GM10266 (cell line): ENCODE measurements at regions not wholly inside any gene's neighbourhood (a gene's known extent, or its start where the extent isn't known, plus 50 kb on each side); places are given as distances from the start of the nearest gene placed in this dataset.
A peak's percentile ranks its signal among the peaks of the same experiment; 100 is the strongest.

Experiments
- DNase-seq: peaks from one replicate; pipeline ENCODE4 v3.0.0; 2012; ENCODE audit errors: extremely low spot score
- CTCF ChIP-seq: IDR thresholded peaks from 2 replicates; pipeline ENCODE4 v1.5.1; 2012; ENCODE audit warnings: mild to moderate bottlenecking, low read depth; ENCODE audit not compliant: control insufficient read depth, insufficient read depth; ENCODE audit errors: missing control alignments

- TF ChIP-seq CTCF = no peak
- DNase-seq = no peak
These were observed 287.8 kb upstream of the USP25 start for GRCh38 chr21:15441992-15442391.

GRCh38 chr21:15442743-15443469 lies 286.9 kb upstream of the USP25 start:
- no peak for DNase-seq
- no peak for TF ChIP-seq CTCF

- DNase-seq = no peak
- TF ChIP-seq CTCF = no peak
These were observed 286.1 kb upstream of the USP25 start for GRCh38 chr21:15443740-15444117.

- no peak for DNase-seq
These were observed 285.4 kb upstream of the USP25 start for GRCh38 chr21:15444118-15444960.

GRCh38 chr21:15445327-15445726 lies 284.5 kb upstream of the USP25 start:
- no peak for TF ChIP-seq CTCF
- peak; percentile 31 for DNase-seq

More at GRCh38 chr21:15444118-15444960, 285.4 kb upstream of the USP25 start:
- no peak for TF ChIP-seq CTCF

GRCh38 chr21:15446223-15446622 lies 283.6 kb upstream of the USP25 start:
- TF ChIP-seq CTCF = no peak

GRCh38 chr21:15449556-15449955 lies 280.2 kb upstream of the USP25 start:
- TF ChIP-seq CTCF = no peak
- no peak for DNase-seq

More at GRCh38 chr21:15446223-15446622, 283.6 kb upstream of the USP25 start:
- no peak for DNase-seq
